Vagina (tissue), 2 donors: ENCODE measurements at regions not wholly inside any gene's neighbourhood (a gene's known extent, or its start where the extent isn't known, plus 50 kb on each side); places are given as distances from the start of the nearest gene placed in this dataset.
A peak's percentile ranks its signal among the peaks of the same experiment; 100 is the strongest.

Source experiments
- DNase-seq, 2 donors: peaks; one replicate each; pipeline ENCODE4 v3.0.0-alpha.2; 2017; ENCODE audit errors: extremely low spot score in 2 of 2
- H3K27ac ChIP-seq: fragments of 200-600 bp; sonication (generic); one replicate; pipeline ENCODE4 v1.5.1; 2019
- H3K27me3 ChIP-seq: fragments of 200-600 bp; sonication (generic); one replicate; pipeline ENCODE4 v1.5.1; 2019
- H3K36me3 ChIP-seq, 2 donors: fragments of 200-600 bp; sonication (generic); one replicate each; pipeline ENCODE4 v1.5.1; 2017 to 2019
- H3K4me1 ChIP-seq: fragments of 200-600 bp; sonication (generic); one replicate; pipeline ENCODE4 v1.5.1; 2019
- H3K4me3 ChIP-seq, 2 donors: fragments of 200-600 bp; sonication (generic); 1 replicate in 1 of 2; 2 replicates in 1 of 2; pipeline ENCODE4 v1.5.1; 2016 to 2019
- H3K9me3 ChIP-seq: fragments of 200-600 bp; sonication (generic); one replicate; pipeline ENCODE4 v1.5.1; 2019
- CTCF ChIP-seq, 3 experiments: fragments of 450-650 bp in 2 of 3; fragments of 200-600 bp in 1 of 3; sonication (generic) in 1 of 3; IDR thresholded peaks; one replicate each; pipeline ENCODE4 v1.5.1; 2017 to 2019; ENCODE audit warnings: antibody characterized with exemption in 3 of 3, mild to moderate bottlenecking in 2 of 3, moderate library complexity in 2 of 3
- POLR2A ChIP-seq, 2 donors: fragments of 450-650 bp; IDR thresholded peaks; one replicate each; pipeline ENCODE4 v1.6.1; 2017; ENCODE audit warnings: antibody characterized with exemption in 2 of 2, mild to moderate bottlenecking in 2 of 2, moderate library complexity in 2 of 2
- POLR2AphosphoS5 ChIP-seq, 2 donors: sonication (generic); formaldehyde crosslinking; IDR thresholded peaks; one replicate each; pipeline ENCODE4 v1.9.0; 2017; ENCODE audit warnings: antibody characterized with exemption in 2 of 2, mild to moderate bottlenecking in 2 of 2, low read depth in 1 of 2; ENCODE audit not compliant: insufficient read depth in 1 of 2
- intact Hi-C: fragments of 100-400 bp; cut with DNase I; formaldehyde crosslinking; loops from one replicate; pipeline ENCODE4 v1.15.1; 2023

DNA sequence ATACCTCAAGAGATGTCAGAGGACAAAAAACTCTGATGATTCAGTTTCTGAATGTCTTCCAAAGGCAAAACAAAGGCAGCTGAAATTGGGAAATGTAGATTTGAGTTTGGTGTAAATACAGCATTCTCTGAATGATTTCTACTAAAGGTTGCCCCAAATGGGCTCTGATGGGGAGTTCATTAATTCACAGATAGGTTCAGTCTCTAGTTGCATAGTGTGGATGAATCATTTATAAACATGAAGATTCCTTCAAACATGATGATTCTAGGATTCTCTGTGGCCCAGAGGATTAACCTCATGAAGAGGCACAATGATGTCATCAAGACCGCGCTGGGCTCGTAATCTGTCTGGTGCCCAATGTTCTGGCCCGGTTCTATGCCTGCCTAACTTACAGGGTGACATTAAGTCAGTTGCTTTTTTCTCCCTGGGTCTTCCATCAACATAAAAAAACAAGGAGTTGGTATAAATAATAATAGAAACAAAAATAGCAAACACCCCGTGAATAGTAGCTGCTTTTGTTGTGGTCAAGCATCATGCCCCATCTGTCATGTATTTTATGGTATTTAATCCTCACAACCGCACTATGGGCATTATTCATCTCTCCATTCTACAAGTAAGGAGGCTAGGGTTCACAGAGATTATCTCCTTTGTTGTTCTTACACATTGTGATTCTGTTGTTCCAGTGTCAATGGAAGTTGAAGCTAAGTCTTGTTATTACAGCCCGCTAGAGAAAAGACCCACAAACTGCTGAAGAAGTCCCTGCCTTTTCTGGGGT, 509.6 kb upstream of the USP24 start:
- intact Hi-C loops, result no loop called here
- Histone ChIP-seq H3K4me1 (peaks cover 6% of the 10 kb centered on the region), H3K9me3 (no peaks in the 10 kb centered on the region), H3K27me3 (no peaks in the 10 kb centered on the region), H3K4me3 (no peak overlapping the region), H3K36me3 (no peaks in the 10 kb centered on the region), H3K27ac (no peak overlapping the region)
- no peak for DNase-seq
- TF ChIP-seq POLR2A (IDR thresholded peaks at IDR 0.05) (no peak), POLR2AphosphoS5 (IDR thresholded peaks at IDR 0.05; ENCODE audit: insufficient read depth in 1 of 2, low read depth in 1 of 2) (no peak), CTCF (IDR thresholded peaks at IDR 0.05) (no peak)

DNA sequence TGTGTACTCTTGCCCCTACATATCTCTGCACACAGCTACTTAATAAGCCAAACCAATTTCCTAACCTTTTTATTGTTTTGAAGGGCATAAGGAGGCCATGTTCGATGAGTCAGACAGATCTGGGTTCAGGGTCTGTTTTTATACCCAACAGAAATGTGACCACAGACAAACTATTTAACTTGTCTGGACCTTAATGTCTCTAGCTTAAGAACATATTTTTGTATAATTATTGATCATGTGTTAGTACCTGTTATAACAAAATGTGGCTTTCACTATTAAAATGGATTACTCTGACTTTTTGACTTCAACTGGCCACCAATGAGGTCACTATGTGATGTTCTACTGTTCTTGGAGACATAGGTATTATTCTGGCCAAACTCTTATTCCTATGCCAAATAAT, 507.8 kb upstream of the USP24 start:
- H3K4me1 ChIP-seq, result peaks cover 14% of the 10 kb centered on the region
- no peak overlapping the region for H3K27ac ChIP-seq
- no peaks in the 10 kb centered on the region for H3K27me3 ChIP-seq
- intact Hi-C loops, result no loop called here
- no peaks in the 10 kb centered on the region for H3K9me3 ChIP-seq
- H3K4me3 ChIP-seq, result no peak overlapping the region
- no peak for DNase-seq
- no peaks in the 10 kb centered on the region for H3K36me3 ChIP-seq
- TF ChIP-seq POLR2A (IDR thresholded peaks at IDR 0.05), result no peak

- Histone ChIP-seq H3K27me3 (no peaks in the 10 kb centered on the region), H3K36me3 (no peaks in the 10 kb centered on the region), H3K4me1 (peaks cover 18% of the 10 kb centered on the region), H3K9me3 (no peaks in the 10 kb centered on the region), H3K27ac (peak overlapping the region; percentile 82), H3K4me3 (no peak overlapping the region)
- DNase-seq, result no peak
- intact Hi-C loops, result no loop called here
- TF ChIP-seq POLR2AphosphoS5 (IDR thresholded peaks at IDR 0.05; ENCODE audit: insufficient read depth in 1 of 2, low read depth in 1 of 2), result no peak
- no peak for TF ChIP-seq CTCF (IDR thresholded peaks at IDR 0.05)
- TF ChIP-seq POLR2A (IDR thresholded peaks at IDR 0.05), result no peak
Measured at GRCh38 chr1:55720261-55720660, 505.1 kb upstream of the USP24 start.

DNA sequence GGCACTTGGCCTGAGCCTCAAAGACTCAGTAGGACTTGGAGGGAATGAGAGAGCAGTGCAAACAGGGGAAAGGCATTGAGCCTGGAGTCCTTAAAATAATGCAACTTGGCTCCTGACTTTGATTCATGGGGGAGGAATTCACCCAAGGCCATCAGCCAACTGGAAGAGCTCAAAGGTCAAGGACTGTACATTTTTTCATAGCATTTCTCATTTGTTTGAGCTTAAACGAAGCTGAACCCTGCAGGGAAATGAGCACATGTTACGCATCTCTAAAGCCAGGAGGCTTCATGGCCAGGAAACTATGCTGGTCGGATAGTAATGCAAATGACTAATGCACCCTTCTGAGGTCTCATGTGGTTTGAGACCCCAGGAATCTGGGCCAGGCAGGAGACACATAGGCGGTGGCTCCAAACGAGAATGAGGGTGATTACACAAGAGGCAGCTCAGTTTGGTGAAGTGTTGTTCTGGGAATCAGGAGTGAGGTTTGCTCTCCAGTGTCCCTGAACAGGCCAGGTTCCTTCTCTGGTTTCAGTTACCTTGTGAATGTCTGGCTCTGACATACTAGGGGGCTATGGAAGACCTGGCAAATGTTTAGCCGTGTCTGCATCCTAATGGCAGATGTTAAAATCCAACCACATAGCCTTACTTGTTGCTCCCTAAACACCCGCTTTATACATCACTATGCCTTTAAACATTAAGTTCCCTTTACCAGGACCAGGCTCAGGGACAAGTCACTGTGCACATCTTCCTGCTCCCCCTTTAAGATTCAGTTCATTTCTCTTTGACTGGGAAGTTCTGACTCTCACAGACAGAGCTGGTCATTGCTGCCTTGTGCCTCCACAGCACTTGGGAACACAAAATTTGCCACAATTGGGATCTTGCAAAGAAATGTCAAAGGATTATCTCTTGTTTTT, 503.9 kb upstream of the USP24 start:
- Histone ChIP-seq H3K4me1 (peaks cover 28% of the 10 kb centered on the region), H3K9me3 (no peaks in the 10 kb centered on the region), H3K36me3 (no peaks in the 10 kb centered on the region), H3K4me3 (no peak overlapping the region), H3K27ac (peak overlapping the region; percentile 82), H3K27me3 (no peaks in the 10 kb centered on the region)
- DNase-seq, result peak in 1 of 2 donors; percentile 98
- TF ChIP-seq CTCF (IDR thresholded peaks at IDR 0.05), result no peak
- peak; percentile 37 to 44 for TF ChIP-seq POLR2AphosphoS5 (IDR thresholded peaks at IDR 0.05; ENCODE audit: insufficient read depth in 1 of 2, low read depth in 1 of 2)
- intact Hi-C loops, result loop anchor here (2.0 kb wide), 1 partner anchor 860 kb away; the partner anchor contains the start of gene PLPP3

DNA sequence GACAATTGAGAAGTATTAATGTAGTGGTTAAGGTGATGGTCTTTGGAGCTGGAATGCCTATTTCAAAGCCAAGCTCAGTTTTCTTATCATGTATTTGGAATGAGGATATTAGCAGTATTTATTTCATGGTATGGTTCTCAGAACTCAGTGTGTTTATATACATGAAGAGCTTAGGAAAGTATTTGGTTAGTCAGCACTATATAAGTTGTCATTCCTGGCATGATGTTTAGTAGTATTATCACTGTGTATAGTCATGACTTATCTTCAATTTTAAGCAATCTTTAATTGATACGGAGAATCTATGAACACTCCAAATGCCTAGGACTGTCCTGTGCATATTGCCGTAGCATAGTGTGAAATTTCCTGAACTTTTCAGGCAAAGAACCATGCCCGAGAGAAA, 501.9 kb upstream of the USP24 start:
- TF ChIP-seq POLR2A (IDR thresholded peaks at IDR 0.05) (no peak), POLR2AphosphoS5 (IDR thresholded peaks at IDR 0.05; ENCODE audit: insufficient read depth in 1 of 2, low read depth in 1 of 2) (no peak), CTCF (IDR thresholded peaks at IDR 0.05) (no peak)
- Histone ChIP-seq H3K36me3 (no peaks in the 10 kb centered on the region), H3K4me1 (peaks cover 28% of the 10 kb centered on the region), H3K9me3 (no peaks in the 10 kb centered on the region), H3K4me3 (no peak overlapping the region), H3K27ac (peak overlapping the region; percentile 82), H3K27me3 (no peaks in the 10 kb centered on the region)
- intact Hi-C loops, result no loop called here
- no peak for DNase-seq
